Aorta (tissue), 5 donors: ENCODE measurements at regions not wholly inside any gene's neighbourhood (a gene's known extent, or its start where the extent isn't known, plus 50 kb on each side); places are given as distances from the start of the nearest gene placed in this dataset.

ENCODE experiments used
- ATAC-seq: fragments of 200-7000 bp; cut with Tn5 transposase; one replicate; pipeline ENCODE4 v1.9.1; 2022; ENCODE audit warnings: moderate library complexity; ENCODE audit not compliant: low FRiP score
- DNase-seq, 2 donors: peaks; one replicate each; pipeline ENCODE4 v3.0.0-alpha.2; 2020
- H3K27ac ChIP-seq, 2 donors: one replicate each; pipeline ENCODE4 v1.5.1; 2013; ENCODE audit warnings: low read length in 2 of 2, mild to moderate bottlenecking in 2 of 2, moderate library complexity in 2 of 2, control low read depth in 1 of 2, inconsistent platforms in 1 of 2, low read depth in 1 of 2
- H3K27me3 ChIP-seq, 2 donors: one replicate each; pipeline ENCODE4 v1.6.1; 2013; ENCODE audit warnings: control low read depth in 1 of 2, low read length in 1 of 2, mild to moderate bottlenecking in 1 of 2, moderate library complexity in 1 of 2; ENCODE audit not compliant: insufficient read depth in 2 of 2, control insufficient read depth in 1 of 2
- H3K36me3 ChIP-seq, 2 donors: one replicate each; pipeline ENCODE4 v1.6.1; 2013; ENCODE audit warnings: control low read depth in 1 of 2, low read length in 1 of 2, mild to moderate bottlenecking in 1 of 2; ENCODE audit not compliant: insufficient read depth in 2 of 2, control insufficient read depth in 1 of 2
- H3K4me1 ChIP-seq, 2 donors: one replicate each; pipeline ENCODE4 v1.6.1; 2013; ENCODE audit warnings: low read length in 2 of 2, control low read depth in 1 of 2, mild to moderate bottlenecking in 1 of 2, moderate library complexity in 1 of 2; ENCODE audit not compliant: insufficient read depth in 2 of 2, control insufficient read depth in 1 of 2
- H3K4me3 ChIP-seq, 2 donors: one replicate each; pipeline ENCODE4 v1.5.1; 2013; ENCODE audit warnings: low read length in 2 of 2, control low read depth in 1 of 2, mild to moderate bottlenecking in 1 of 2
- H3K9me3 ChIP-seq: one replicate; pipeline ENCODE4 v1.6.1; 2013; ENCODE audit warnings: mild to moderate bottlenecking, low read length; ENCODE audit not compliant: control insufficient read depth
- WGBS, 2 donors: extraction: QIAGEN DNeasy Blood & Tissue Kit; methylation state at CpG; one replicate each; pipeline ENCODE4 v1.1.7; 2013; 5-methylcytosine and 5-hydroxymethylcytosine counted together
- intact Hi-C, 2 donors: fragments of 100-400 bp; cut with DNase I; formaldehyde crosslinking; loops; one replicate each; pipeline versions ENCODE4 v1.14.2 to v1.15.0; 2022
- donor health status: healthy with polysubstance abuse.
- donor health status: Bipolar disorder and iron deficiency.
- donor health status: DM: no; HTN: no; CAD: no.
- donor health status: DM: no; HTN: no; CAD: no.
- donor health status: DM: yes; HTN: yes; CAD: no.

DNA sequence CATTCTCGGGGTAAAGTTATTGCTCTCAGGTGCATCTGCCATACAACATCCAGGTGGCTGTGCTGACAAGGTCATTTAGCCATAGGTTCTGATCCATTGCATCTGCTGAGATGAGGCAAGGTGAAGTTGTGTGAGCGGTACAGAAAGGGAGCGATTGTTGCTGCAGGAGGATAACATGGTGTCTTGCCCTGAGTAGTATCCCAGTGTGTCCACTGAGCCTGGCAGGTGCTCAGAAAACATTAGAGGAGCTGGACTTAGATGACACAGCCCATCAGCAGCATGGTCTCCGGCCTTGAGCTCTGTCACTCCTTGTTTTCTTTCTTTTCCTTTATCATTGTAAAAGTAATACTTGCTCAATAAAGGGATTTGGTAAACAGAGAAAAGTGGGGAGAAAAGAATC, 161.1 kb upstream of the ATP10A start:
- Histone ChIP-seq H3K36me3 (no peaks in the 10 kb centered on the region), H3K4me1 (no peaks in the 10 kb centered on the region), H3K4me3 (no peak overlapping the region), H3K27ac (no peak overlapping the region), H3K27me3 (no peaks in the 10 kb centered on the region), H3K9me3 (peaks cover 1% of the 10 kb centered on the region)
- 98% methylated on average over 4 of the region's 4 CpGs for WGBS, 2 donors
- no peak for DNase-seq
- ATAC-seq: no peak
- intact Hi-C loops: loop anchor here in 1 of 2 donors (10.0 kb wide), 1 partner anchor 49 kb away; no protein-coding TSS in a partner anchor

DNA sequence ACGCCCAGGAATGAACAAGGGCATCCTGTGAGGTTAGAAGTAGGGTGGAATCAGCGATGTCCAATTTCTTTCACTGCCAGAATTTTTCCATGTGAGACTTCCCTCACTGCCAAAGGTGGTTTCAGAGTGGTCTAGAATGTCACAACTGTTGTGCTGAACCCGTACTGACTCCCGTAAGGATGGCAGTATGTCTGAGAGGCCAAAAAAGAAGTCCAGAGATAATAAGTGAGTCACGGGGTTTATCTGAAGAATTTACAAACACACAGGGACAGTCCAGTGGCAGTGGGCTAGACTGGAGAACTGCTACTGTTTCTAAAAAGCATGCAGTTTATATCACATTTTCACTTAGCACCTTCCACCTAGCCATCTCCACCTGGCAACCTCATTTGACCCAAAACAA, 160.6 kb upstream of the ATP10A start:
- H3K27ac ChIP-seq: no peak overlapping the region
- ATAC-seq (no peak), DNase-seq (no peak)
- 85% methylated on average over 5 of the region's 5 CpGs for WGBS, 2 donors
- H3K36me3 ChIP-seq: no peaks in the 10 kb centered on the region
- intact Hi-C loops: loop anchor here in 1 of 2 donors (10.0 kb wide), 1 partner anchor 49 kb away; no protein-coding TSS in a partner anchor
- peaks cover 1% of the 10 kb centered on the region for H3K9me3 ChIP-seq
- no peak overlapping the region for H3K4me3 ChIP-seq
- H3K27me3 ChIP-seq: no peaks in the 10 kb centered on the region
- H3K4me1 ChIP-seq: no peaks in the 10 kb centered on the region

DNA sequence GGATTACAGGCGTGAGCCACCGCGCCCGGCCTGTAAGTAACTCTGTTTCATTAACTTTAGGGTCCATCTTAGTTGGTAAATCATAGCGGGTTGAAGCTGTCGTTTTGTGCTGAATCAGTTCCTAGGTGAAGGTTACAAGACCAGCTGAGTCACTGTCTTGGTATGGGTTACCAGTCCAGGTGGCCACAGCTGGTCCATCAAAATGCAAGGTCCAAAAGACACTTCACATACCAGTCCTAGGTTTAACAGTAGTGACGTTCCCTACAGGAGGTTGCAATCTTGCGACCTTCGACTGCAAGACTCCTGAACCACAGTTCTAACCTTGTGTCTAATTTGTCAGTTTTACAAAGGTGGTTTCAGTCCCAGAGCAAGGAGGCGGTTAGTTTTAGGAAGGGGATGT, 160.1 kb upstream of the ATP10A start:
- Histone ChIP-seq H3K36me3 (no peaks in the 10 kb centered on the region), H3K27me3 (no peaks in the 10 kb centered on the region), H3K9me3 (peaks cover 1% of the 10 kb centered on the region), H3K4me1 (no peaks in the 10 kb centered on the region), H3K27ac (no peak overlapping the region), H3K4me3 (no peak overlapping the region)
- intact Hi-C loops: loop anchor here in 1 of 2 donors (10.0 kb wide), 1 partner anchor 48 kb away; no protein-coding TSS in a partner anchor
- ATAC-seq (no peak), DNase-seq (no peak)
- WGBS, 2 donors: 97% methylated on average over 10 of the region's 10 CpGs

GRCh38 chr15:26020871-26021270, 157.7 kb upstream of the ATP10A start:
- Histone ChIP-seq H3K27me3 (no peaks in the 10 kb centered on the region), H3K27ac (no peak overlapping the region), H3K36me3 (no peaks in the 10 kb centered on the region), H3K4me1 (no peaks in the 10 kb centered on the region), H3K9me3 (peaks cover 1% of the 10 kb centered on the region), H3K4me3 (no peak overlapping the region)
- intact Hi-C loops: loop anchor here in 1 of 2 donors (10.0 kb wide), 1 partner anchor 46 kb away; no protein-coding TSS in a partner anchor
- WGBS, 2 donors: 92 to 93% methylated on average over 8 of the region's 8 CpGs
- DNase-seq: no peak
- ATAC-seq: no peak

DNA sequence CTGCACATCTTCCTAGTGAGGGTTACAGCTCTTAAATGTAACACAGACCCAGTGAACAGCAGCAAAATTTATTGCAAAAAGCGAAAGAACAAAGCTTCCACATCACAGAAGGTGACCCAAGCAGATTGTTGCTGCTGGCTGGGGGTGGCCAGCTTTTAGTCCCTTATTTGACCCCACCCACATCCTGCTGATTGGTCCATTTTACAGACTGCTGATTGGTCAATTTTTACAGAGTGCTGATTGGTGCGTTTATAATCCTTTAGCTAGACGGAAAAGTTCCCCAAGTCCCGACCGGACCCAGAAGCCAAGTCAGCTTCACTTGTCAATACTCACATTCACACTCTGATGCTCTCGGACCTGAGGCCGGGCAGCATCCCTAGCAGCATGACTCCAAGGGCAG, 154.5 kb upstream of the ATP10A start:
- no peaks in the 10 kb centered on the region for H3K9me3 ChIP-seq
- 97 to 98% methylated on average over 7 of the region's 7 CpGs for WGBS, 2 donors

GRCh38 chr15:26015516-26016075, 152.5 kb upstream of the ATP10A start:
- H3K4me3 ChIP-seq: no peak overlapping the region
- ATAC-seq (no peak), DNase-seq (no peak)
- no peaks in the 10 kb centered on the region for H3K4me1 ChIP-seq
- H3K36me3 ChIP-seq: no peaks in the 10 kb centered on the region
- H3K9me3 ChIP-seq: no peaks in the 10 kb centered on the region
- H3K27ac ChIP-seq: no peak overlapping the region
- intact Hi-C loops: no loop called here
- 85 to 89% methylated on average over 11 of the region's 11 CpGs for WGBS, 2 donors
- H3K27me3 ChIP-seq: no peaks in the 10 kb centered on the region

More for the DNA sequence above, 154.5 kb upstream of the ATP10A start:
- Histone ChIP-seq H3K27me3 (no peaks in the 10 kb centered on the region), H3K4me3 (no peak overlapping the region), H3K27ac (no peak overlapping the region), H3K4me1 (no peaks in the 10 kb centered on the region), H3K36me3 (no peaks in the 10 kb centered on the region)
- ATAC-seq (no peak), DNase-seq (no peak)
- intact Hi-C loops: no loop called here

DNA sequence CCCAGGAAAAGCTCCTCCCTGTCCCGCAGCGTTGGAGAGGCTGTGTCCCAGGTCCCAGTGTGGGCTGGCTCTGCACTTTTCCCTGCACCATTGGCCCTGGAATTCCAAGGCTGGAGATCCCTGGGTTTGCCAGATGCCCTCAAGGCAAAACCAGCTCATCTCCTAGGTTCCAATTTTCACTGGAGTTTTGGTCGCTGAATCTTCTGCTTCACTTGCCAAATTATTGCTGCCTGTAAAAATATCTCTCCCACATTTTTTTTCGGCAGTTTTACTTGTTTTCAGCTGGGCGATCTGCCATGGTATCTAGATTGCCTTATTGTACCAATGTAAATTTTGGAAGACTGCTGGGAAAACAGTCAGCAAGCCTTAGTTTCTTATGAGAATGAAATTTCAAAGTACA, 150.9 kb upstream of the ATP10A start:
- no peak for ATAC-seq
- WGBS, 2 donors: 3 to 8% methylated on average over 5 of the region's 5 CpGs
- DNase-seq: no peak
- Histone ChIP-seq H3K9me3 (no peaks in the 10 kb centered on the region), H3K36me3 (no peaks in the 10 kb centered on the region), H3K4me3 (no peak overlapping the region), H3K27me3 (no peaks in the 10 kb centered on the region), H3K27ac (no peak overlapping the region), H3K4me1 (no peaks in the 10 kb centered on the region)
- intact Hi-C loops: no loop called here

DNA sequence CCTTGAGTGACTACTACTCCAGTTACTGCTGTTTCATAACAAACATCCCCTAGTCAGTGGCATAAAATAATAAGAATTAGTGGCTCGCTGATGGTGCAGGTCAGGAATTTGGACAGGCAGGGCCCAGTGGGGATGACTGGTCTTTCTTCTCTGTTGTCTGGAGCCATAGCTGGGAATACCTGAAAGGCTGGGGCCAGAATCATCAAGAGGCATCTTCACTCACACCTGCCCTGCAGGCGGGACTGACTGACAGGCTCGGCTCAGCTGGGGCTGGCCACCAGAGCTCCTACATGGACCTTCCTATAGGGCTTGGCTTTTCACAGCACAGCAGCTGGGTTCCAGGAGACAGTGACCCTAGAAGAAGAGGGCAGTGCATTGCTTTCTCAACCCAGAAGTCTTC, 148.8 kb upstream of the ATP10A start:
- Histone ChIP-seq H3K36me3 (no peaks in the 10 kb centered on the region), H3K9me3 (no peaks in the 10 kb centered on the region), H3K4me1 (no peaks in the 10 kb centered on the region), H3K27ac (no peak overlapping the region), H3K4me3 (no peak overlapping the region), H3K27me3 (no peaks in the 10 kb centered on the region)
- DNase-seq: no peak
- whole genome bisulfite sequencing, 2 donors: 89 to 90% methylated on average over 3 of the region's 3 CpGs
- ATAC-seq: no peak
- intact Hi-C loops: no loop called here

GRCh38 chr15:26007151-26007550, 144.0 kb upstream of the ATP10A start:
- 70 to 77% methylated on average over 6 of the region's 6 CpGs for WGBS, 2 donors
- DNase-seq (no peak), ATAC-seq (no peak)
- intact Hi-C loops: loop anchor here in 1 of 2 donors (10.0 kb wide), 1 partner anchor 58 kb away; no protein-coding TSS in a partner anchor
- no peaks in the 10 kb centered on the region for H3K36me3 ChIP-seq
- no peaks in the 10 kb centered on the region for H3K9me3 ChIP-seq
- no peaks in the 10 kb centered on the region for H3K27me3 ChIP-seq
- no peak overlapping the region for H3K4me3 ChIP-seq
- no peak overlapping the region for H3K27ac ChIP-seq
- H3K4me1 ChIP-seq: no peaks in the 10 kb centered on the region
